ENCODE measurements at regions not wholly inside any gene's neighbourhood (a gene's known extent, or its start where the extent isn't known, plus 50 kb on each side); places are given as distances from the start of the nearest gene placed in this dataset.

DNA sequence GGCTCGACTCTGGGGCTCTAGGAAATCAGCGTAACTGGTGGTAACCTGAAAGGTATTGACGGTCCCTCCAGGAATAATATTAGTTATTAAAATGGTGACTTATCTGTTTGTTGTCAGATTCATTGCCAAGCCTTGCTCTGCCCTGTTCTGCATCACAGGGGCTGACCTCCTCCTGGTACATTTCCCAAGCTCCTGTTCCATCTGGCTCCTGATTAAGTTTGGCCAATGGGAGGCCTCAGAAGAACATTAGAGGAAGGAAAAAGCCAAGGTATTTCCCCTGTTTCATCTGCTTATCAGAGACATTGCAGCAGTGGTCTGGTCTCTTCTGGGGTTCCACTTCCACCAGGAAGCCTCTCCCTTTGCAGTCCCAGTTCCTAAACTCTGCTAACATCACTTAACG is 527.0 kb downstream of the TNS1 start:
- DNase-seq, result no peak
- Mint-ChIP-seq H3K27me3 (ENCODE audit: low read depth, poor library complexity) (peaks cover 5% of the 10 kb centered on the region), H3K9me3 (no peaks in the 10 kb centered on the region), H3K4me3 (no peak overlapping the region), H3K27ac (no peak overlapping the region), H3K4me1 (peaks cover 29% of the 10 kb centered on the region), H3K36me3 (ENCODE audit: low read depth) (peaks cover 4% of the 10 kb centered on the region)
- TF ChIP-seq, protein P1, sequence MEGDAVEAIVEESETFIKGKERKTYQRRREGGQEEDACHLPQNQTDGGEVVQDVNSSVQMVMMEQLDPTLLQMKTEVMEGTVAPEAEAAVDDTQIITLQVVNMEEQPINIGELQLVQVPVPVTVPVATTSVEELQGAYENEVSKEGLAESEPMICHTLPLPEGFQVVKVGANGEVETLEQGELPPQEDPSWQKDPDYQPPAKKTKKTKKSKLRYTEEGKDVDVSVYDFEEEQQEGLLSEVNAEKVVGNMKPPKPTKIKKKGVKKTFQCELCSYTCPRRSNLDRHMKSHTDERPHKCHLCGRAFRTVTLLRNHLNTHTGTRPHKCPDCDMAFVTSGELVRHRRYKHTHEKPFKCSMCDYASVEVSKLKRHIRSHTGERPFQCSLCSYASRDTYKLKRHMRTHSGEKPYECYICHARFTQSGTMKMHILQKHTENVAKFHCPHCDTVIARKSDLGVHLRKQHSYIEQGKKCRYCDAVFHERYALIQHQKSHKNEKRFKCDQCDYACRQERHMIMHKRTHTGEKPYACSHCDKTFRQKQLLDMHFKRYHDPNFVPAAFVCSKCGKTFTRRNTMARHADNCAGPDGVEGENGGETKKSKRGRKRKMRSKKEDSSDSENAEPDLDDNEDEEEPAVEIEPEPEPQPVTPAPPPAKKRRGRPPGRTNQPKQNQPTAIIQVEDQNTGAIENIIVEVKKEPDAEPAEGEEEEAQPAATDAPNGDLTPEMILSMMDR (IDR thresholded peaks at IDR 0.05), result no peak

DNA sequence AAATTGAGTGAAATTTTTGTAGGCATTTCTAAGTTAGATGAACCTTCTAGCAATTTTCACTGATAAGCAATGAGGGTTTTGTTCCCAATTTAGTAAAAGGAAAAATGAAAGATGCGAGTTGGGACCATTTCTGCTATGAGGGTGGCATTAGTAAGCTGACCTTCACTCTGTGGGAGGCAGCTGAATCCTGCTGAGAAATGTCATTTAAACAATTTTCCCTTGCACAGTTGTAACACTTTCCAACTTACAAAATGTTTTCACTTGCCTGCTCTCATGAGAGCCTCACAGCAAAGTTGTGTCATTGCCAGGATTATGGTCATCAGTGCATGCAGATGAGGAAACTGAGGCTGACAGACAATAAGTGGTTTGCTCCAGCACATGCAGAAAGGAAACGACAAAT is 527.7 kb downstream of the TNS1 start:
- TF ChIP-seq, protein P1 (IDR thresholded peaks at IDR 0.05), result no peak
- no peaks in the 10 kb centered on the region for H3K9me3 Mint-ChIP-seq
- no peak for DNase-seq
- no peak overlapping the region for H3K27ac Mint-ChIP-seq
- H3K27me3 Mint-ChIP-seq (ENCODE audit: low read depth, poor library complexity), result peaks cover 5% of the 10 kb centered on the region
- H3K4me3 Mint-ChIP-seq, result no peak overlapping the region
- H3K4me1 Mint-ChIP-seq, result peaks cover 28% of the 10 kb centered on the region
- H3K36me3 Mint-ChIP-seq (ENCODE audit: low read depth), result peaks cover 4% of the 10 kb centered on the region

DNA sequence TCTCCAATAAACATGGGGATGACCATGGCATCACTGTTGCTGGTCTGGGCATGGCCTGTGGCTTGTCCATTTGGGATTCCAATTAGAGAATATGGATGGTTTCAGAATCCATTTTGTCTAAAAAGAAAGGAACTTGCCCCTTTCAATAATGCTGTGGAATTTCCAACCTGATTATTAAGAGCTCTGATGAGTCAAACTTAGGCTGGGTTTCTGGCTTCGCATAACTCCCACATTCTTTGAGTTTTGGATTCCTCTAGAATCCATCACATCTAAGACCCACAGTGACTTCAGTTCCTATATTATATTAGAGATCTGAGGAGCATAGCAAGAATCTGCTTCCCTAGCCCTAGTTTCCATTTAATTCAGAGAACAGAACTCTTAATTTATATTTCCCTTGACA is 531.5 kb downstream of the TNS1 start:
- Mint-ChIP-seq H3K27me3 (ENCODE audit: low read depth, poor library complexity) (peaks cover 10% of the 10 kb centered on the region), H3K27ac (no peak overlapping the region), H3K36me3 (ENCODE audit: low read depth) (peaks cover 4% of the 10 kb centered on the region), H3K4me3 (no peak overlapping the region), H3K9me3 (no peaks in the 10 kb centered on the region), H3K4me1 (peaks cover 26% of the 10 kb centered on the region)
- TF ChIP-seq, protein P1 (IDR thresholded peaks at IDR 0.05), result no peak
- no peak for DNase-seq

DNA sequence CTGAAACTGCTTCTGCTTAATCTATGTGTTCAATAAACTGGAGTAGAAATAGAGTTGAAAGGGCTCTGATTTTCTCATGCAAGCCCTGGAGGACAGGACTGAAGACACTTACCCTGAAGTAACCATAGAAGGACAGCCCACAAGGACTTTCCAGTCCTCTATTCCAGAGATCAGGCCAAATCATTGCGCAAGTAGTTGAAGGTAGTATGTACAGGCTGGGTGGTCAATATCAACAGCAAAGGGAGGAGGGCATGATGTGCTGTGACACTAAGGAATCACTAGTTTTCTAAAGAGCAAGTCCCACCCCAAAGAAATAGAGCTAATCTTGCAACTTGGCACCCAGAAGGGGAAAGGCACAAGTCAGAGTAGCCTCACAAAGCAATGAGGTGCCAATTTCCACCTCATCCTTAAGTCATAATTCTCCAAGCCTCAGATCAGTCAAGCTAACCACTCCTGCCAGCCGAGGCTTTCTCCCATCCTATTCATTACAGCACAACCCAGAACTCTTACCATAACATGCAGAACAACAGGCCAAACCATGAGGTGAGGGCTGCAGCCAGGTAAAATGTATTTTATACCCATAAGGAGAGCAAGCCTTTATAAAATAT is 533.5 kb downstream of the TNS1 start:
- no peak for DNase-seq
- H3K9me3 Mint-ChIP-seq, result no peaks in the 10 kb centered on the region
- H3K27me3 Mint-ChIP-seq (ENCODE audit: low read depth, poor library complexity), result peaks cover 14% of the 10 kb centered on the region

GRCh38 chr2:217468042-217468830 is 534.6 kb downstream of the TNS1 start:
- H3K36me3 Mint-ChIP-seq (ENCODE audit: low read depth), result peaks cover 4% of the 10 kb centered on the region
- no peaks in the 10 kb centered on the region for H3K9me3 Mint-ChIP-seq
- peaks cover 13% of the 10 kb centered on the region for H3K27me3 Mint-ChIP-seq (ENCODE audit: low read depth, poor library complexity)
- no peak for DNase-seq
- TF ChIP-seq, protein P1 (IDR thresholded peaks at IDR 0.05), result no peak
- no peak overlapping the region for H3K4me3 Mint-ChIP-seq
- H3K4me1 Mint-ChIP-seq, result peaks cover 40% of the 10 kb centered on the region
- H3K27ac Mint-ChIP-seq, result no peak overlapping the region

More for the DNA sequence above, 533.5 kb downstream of the TNS1 start:
- TF ChIP-seq, protein P1 (IDR thresholded peaks at IDR 0.05), result no peak
- no peak overlapping the region for H3K4me3 Mint-ChIP-seq
- H3K36me3 Mint-ChIP-seq (ENCODE audit: low read depth), result peaks cover 4% of the 10 kb centered on the region
- no peak overlapping the region for H3K27ac Mint-ChIP-seq
- H3K4me1 Mint-ChIP-seq, result peaks cover 38% of the 10 kb centered on the region

All from nephron progenitor cell (in vitro differentiated cells).